Activated CD4-positive, alpha-beta T cell treated with anti-CD3 and anti-CD28 coated beads, Interleukin-2, amount 10 ng/mL, durations not matched to agents 24 days and 14 days (primary cell): ENCODE measurements at regions not wholly inside any gene's neighbourhood (a gene's known extent, or its start where the extent isn't known, plus 50 kb on each side); places are given as distances from the start of the nearest gene placed in this dataset.

Source experiments
- DNase-seq: peaks from one replicate; pipeline ENCODE4 v3.0.0; 2022
- H3K27ac Mint-ChIP-seq: one replicate; pipeline ENCODE4 v1.8.0; 2022; ENCODE audit warnings: mild to moderate bottlenecking, mixed read lengths
- H3K27me3 Mint-ChIP-seq: one replicate; pipeline ENCODE4 v1.8.0; 2022; ENCODE audit warnings: mixed read lengths
- H3K36me3 Mint-ChIP-seq: one replicate; pipeline ENCODE4 v1.8.0; 2022; ENCODE audit warnings: low read depth, mild to moderate bottlenecking, mixed read lengths
- H3K4me1 Mint-ChIP-seq: one replicate; pipeline ENCODE4 v1.8.0; 2021; ENCODE audit warnings: mixed read lengths
- H3K4me3 Mint-ChIP-seq: one replicate; pipeline ENCODE4 v1.8.0; 2022; ENCODE audit warnings: mild to moderate bottlenecking, moderate library complexity, mixed read lengths
- H3K9me3 Mint-ChIP-seq: one replicate; pipeline ENCODE4 v1.8.0; 2021; ENCODE audit warnings: mixed read lengths
- intact Hi-C: fragments of 100-400 bp; cut with micrococcal nuclease; formaldehyde crosslinking; loops from one replicate; pipeline ENCODE4 v1.15.1; 2023

- H3K36me3 Mint-ChIP-seq, result no peaks in the 10 kb centered on the region
- no peaks in the 10 kb centered on the region for H3K9me3 Mint-ChIP-seq
- no peak for DNase-seq
- H3K27me3 Mint-ChIP-seq, result peaks cover 2% of the 10 kb centered on the region
- intact Hi-C loops, result no loop called here
- H3K4me3 Mint-ChIP-seq, result no peak overlapping the region
- no peak overlapping the region for H3K27ac Mint-ChIP-seq
- H3K4me1 Mint-ChIP-seq, result no peaks in the 10 kb centered on the region
Measured at GRCh38 chr16:73193464-73193863, 145.5 kb upstream of the ZFHX3 start.

GRCh38 chr16:73192232-73192894 lies 144.4 kb upstream of the ZFHX3 start:
- DNase-seq, result no peak
- H3K9me3 Mint-ChIP-seq, result no peaks in the 10 kb centered on the region
- intact Hi-C loops, result no loop called here
- H3K36me3 Mint-ChIP-seq, result no peaks in the 10 kb centered on the region
- H3K27ac Mint-ChIP-seq, result no peak overlapping the region
- H3K4me1 Mint-ChIP-seq, result no peaks in the 10 kb centered on the region
- no peak overlapping the region for H3K4me3 Mint-ChIP-seq
- peaks cover 2% of the 10 kb centered on the region for H3K27me3 Mint-ChIP-seq

- intact Hi-C loops, result no loop called here
Measured at GRCh38 chr16:73191660-73192046, 143.7 kb upstream of the ZFHX3 start.

GRCh38 chr16:73190688-73191659 lies 143.0 kb upstream of the ZFHX3 start:
- no peaks in the 10 kb centered on the region for H3K9me3 Mint-ChIP-seq
- DNase-seq, result no peak
- no peaks in the 10 kb centered on the region for H3K36me3 Mint-ChIP-seq
- no peaks in the 10 kb centered on the region for H3K4me1 Mint-ChIP-seq
- intact Hi-C loops, result no loop called here
- H3K4me3 Mint-ChIP-seq, result no peak overlapping the region
- peaks cover 2% of the 10 kb centered on the region for H3K27me3 Mint-ChIP-seq
- no peak overlapping the region for H3K27ac Mint-ChIP-seq

More at GRCh38 chr16:73191660-73192046, 143.7 kb upstream of the ZFHX3 start:
- peaks cover 2% of the 10 kb centered on the region for H3K27me3 Mint-ChIP-seq
- H3K27ac Mint-ChIP-seq, result no peak overlapping the region
- no peak overlapping the region for H3K4me3 Mint-ChIP-seq
- no peak for DNase-seq
- no peaks in the 10 kb centered on the region for H3K36me3 Mint-ChIP-seq
- H3K9me3 Mint-ChIP-seq, result no peaks in the 10 kb centered on the region
- no peaks in the 10 kb centered on the region for H3K4me1 Mint-ChIP-seq

GRCh38 chr16:73190256-73190655 lies 142.3 kb upstream of the ZFHX3 start:
- no peaks in the 10 kb centered on the region for H3K9me3 Mint-ChIP-seq
- no peak overlapping the region for H3K4me3 Mint-ChIP-seq

GRCh38 chr16:73189136-73189535 lies 141.2 kb upstream of the ZFHX3 start:
- Mint-ChIP-seq H3K27me3 (peaks cover 2% of the 10 kb centered on the region), H3K36me3 (no peaks in the 10 kb centered on the region), H3K4me3 (no peak overlapping the region), H3K27ac (no peak overlapping the region), H3K4me1 (no peaks in the 10 kb centered on the region), H3K9me3 (no peaks in the 10 kb centered on the region)
- DNase-seq, result no peak
- intact Hi-C loops, result no loop called here

More at GRCh38 chr16:73190256-73190655, 142.3 kb upstream of the ZFHX3 start:
- DNase-seq, result no peak
- Mint-ChIP-seq H3K36me3 (no peaks in the 10 kb centered on the region), H3K27me3 (peaks cover 2% of the 10 kb centered on the region), H3K27ac (no peak overlapping the region), H3K4me1 (no peaks in the 10 kb centered on the region)
- intact Hi-C loops, result no loop called here

- H3K27me3 Mint-ChIP-seq, result peaks cover 2% of the 10 kb centered on the region
- no peaks in the 10 kb centered on the region for H3K9me3 Mint-ChIP-seq
- H3K36me3 Mint-ChIP-seq, result no peaks in the 10 kb centered on the region
- no peak for DNase-seq
- intact Hi-C loops, result no loop called here
- H3K4me3 Mint-ChIP-seq, result no peak overlapping the region
- no peaks in the 10 kb centered on the region for H3K4me1 Mint-ChIP-seq
- H3K27ac Mint-ChIP-seq, result no peak overlapping the region
Measured at GRCh38 chr16:73186752-73187601, 139.0 kb upstream of the ZFHX3 start.

- intact Hi-C loops, result no loop called here
- no peaks in the 10 kb centered on the region for H3K4me1 Mint-ChIP-seq
- no peaks in the 10 kb centered on the region for H3K9me3 Mint-ChIP-seq
- no peak overlapping the region for H3K27ac Mint-ChIP-seq
- H3K36me3 Mint-ChIP-seq, result no peaks in the 10 kb centered on the region
- DNase-seq, result no peak
- H3K4me3 Mint-ChIP-seq, result no peak overlapping the region
- peaks cover 2% of the 10 kb centered on the region for H3K27me3 Mint-ChIP-seq
Measured at GRCh38 chr16:73185737-73186136, 137.8 kb upstream of the ZFHX3 start.

GRCh38 chr16:73183611-73184092 lies 135.7 kb upstream of the ZFHX3 start:
- Mint-ChIP-seq H3K4me1 (no peaks in the 10 kb centered on the region), H3K27ac (no peak overlapping the region), H3K36me3 (no peaks in the 10 kb centered on the region), H3K27me3 (no peaks in the 10 kb centered on the region), H3K9me3 (no peaks in the 10 kb centered on the region), H3K4me3 (no peak overlapping the region)
- intact Hi-C loops, result no loop called here
- DNase-seq, result no peak

GRCh38 chr16:73179705-73180331 lies 131.9 kb upstream of the ZFHX3 start:
- Mint-ChIP-seq H3K36me3 (no peaks in the 10 kb centered on the region), H3K4me3 (no peak overlapping the region), H3K4me1 (no peaks in the 10 kb centered on the region), H3K27ac (no peak overlapping the region), H3K9me3 (no peaks in the 10 kb centered on the region), H3K27me3 (no peaks in the 10 kb centered on the region)
- intact Hi-C loops, result no loop called here
- DNase-seq, result no peak

GRCh38 chr16:73177729-73178295 lies 129.9 kb upstream of the ZFHX3 start:
- Mint-ChIP-seq H3K27me3 (no peaks in the 10 kb centered on the region), H3K4me1 (no peaks in the 10 kb centered on the region), H3K27ac (no peak overlapping the region), H3K36me3 (no peaks in the 10 kb centered on the region), H3K9me3 (no peaks in the 10 kb centered on the region), H3K4me3 (no peak overlapping the region)
- intact Hi-C loops, result no loop called here
- DNase-seq, result no peak

- Mint-ChIP-seq H3K4me1 (no peaks in the 10 kb centered on the region), H3K4me3 (no peak overlapping the region), H3K27ac (no peak overlapping the region), H3K27me3 (no peaks in the 10 kb centered on the region), H3K36me3 (no peaks in the 10 kb centered on the region), H3K9me3 (no peaks in the 10 kb centered on the region)
- intact Hi-C loops, result no loop called here
- no peak for DNase-seq
Measured at GRCh38 chr16:73176577-73177013, 128.7 kb upstream of the ZFHX3 start.
